NCI-H146 (cell line): ENCODE measurements at regions not wholly inside any gene's neighbourhood (a gene's known extent, or its start where the extent isn't known, plus 50 kb on each side); places are given as distances from the start of the nearest gene placed in this dataset.
"Not testable (repeated sequence)": the region's sequence is repeated elsewhere in the genome, so short reads cannot be mapped to it uniquely, and the experiment has no call there.

Experiments used
- DNase-seq: peaks from one replicate; lab custom pipeline; 2025; lab: John Stamatoyannopoulos, UW

GRCh38 chr2:57437077-57437476, 609.5 kb upstream of the VRK2 start:
- DNase-seq, result no peak

DNA sequence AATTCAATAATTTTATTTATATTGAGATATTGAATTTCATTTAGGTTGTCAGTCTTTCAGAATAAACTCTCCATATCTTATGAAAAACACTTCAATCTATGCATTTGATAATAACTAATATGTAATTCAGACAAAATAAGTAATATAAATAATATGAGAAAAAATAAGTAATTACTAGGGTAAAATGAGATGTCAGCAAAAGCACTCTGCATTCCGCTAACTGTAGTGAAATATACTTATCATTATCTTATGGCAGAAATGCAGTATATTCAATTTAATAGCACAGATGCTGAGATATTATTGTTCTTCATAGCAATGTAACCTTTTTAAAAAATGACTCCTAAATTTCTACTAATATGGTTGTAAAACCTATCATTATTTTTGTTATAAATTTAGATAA, 606.2 kb upstream of the VRK2 start:
- DNase-seq, result no peak

DNA sequence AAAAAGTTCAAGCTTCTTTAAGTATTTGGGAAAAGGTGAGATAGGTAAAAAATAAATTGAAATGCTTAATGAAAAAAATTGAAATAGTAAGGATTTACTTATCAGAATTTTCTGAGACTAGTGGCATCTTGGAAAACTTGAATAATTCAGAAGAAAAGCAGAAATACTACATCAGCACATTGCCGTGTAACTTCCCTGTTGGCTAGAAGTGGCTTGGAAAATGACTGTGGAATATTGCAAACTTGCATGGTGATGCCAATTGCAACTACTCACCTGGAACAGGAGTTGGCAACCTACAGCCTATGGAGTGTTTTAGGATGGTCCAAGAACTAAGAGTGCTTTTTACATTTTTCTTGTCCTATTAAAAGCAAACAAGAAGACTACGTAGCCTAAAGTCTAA, 603.5 kb upstream of the VRK2 start:
- DNase-seq, result no peak

DNA sequence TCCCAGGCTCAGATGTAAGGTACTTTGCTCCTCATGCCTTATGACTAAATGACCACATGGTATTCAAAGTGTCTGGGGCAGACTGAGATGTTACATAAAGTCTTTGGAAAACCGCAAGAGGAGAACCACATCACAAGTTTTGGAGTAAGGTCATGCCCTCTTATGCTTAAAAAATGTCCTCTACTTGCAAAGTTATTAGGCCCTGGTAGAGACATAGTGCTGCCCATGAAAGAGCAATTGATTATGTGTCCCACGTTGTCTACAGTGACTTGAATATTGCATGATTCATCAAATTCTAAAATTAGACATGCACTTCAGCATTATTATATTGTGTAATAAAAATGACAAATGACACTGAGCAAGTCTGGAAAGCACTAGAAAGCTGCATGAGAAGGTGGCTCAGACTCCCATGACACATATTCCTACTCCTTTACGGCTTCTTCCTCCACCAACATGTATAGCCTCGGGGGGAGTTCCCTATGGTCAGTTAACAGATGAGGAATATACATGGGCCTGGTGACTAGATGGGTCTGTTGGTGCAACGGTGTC, 602.6 kb upstream of the VRK2 start:
- no peak for DNase-seq

DNA sequence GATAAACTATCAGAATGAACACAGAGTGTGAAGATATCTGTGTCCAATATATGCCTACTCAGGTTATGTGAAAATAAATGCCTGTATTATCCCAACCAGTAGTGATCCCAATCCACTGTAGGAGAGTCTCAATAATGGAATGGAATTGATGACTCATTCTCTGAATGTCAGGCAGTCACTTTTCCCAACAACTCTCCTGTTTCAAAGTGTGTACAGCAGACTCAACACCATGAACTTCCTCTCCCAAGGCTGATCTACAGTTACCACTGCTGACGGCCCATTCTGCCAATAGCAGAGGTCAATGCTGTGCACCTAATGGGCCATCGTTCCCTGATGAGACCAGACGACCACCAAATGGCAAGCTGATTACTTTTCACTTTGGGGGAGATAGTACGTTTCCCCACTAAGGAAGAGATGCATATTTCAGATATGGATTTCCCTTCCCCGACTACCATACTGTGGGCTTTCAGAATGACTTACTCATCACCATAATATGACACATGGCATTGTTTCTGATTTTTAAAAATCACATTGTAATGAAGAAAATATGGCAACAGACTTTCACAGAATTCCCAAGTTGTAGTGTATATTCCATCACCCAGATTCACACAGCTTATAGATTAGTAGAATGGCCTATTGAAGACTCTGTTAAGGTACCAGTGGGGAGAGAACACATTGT, 601.7 kb upstream of the VRK2 start:
- no peak for DNase-seq

DNA sequence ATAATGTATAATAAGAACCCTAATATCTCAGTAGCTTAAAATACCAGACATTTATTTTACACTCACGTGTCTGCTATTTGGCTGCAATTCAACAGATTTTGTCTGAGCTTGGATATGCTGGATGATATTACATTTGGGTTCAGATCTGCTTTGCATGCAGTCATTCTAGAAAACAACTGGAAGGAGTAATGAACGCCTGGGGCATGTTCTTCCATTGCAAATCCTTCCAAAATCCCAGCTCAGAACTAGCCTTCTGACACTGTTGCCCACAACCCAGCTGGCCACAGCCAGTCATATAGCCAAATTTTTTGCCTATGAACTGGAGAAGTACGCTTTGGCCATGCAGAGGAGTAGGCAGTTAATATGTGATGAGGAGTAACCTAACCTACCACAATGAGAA, 597.8 kb upstream of the VRK2 start:
- DNase-seq, result no peak

DNA sequence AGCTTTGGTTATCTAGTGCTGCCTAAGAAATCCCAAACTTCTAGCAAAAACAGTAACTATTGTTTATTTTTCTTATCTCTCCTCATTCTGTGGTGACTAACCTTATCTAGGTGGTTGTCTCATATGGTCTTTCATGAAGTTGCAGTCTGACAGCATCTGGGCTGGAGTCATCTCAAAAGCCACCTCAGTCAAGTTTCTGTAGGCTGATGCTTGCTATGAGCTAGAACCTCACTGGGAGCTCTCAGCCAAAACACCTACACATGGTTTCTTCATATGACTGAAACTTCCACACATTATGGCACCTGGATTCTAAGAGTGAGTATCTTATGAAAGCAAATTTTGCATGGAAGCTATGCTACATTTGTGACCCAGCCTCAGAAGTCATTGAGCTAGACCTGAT, 596.4 kb upstream of the VRK2 start:
- DNase-seq, result no peak

- DNase-seq, result no peak
Observed at GRCh38 chr2:57452634-57453033, 594.0 kb upstream of the VRK2 start.

DNA sequence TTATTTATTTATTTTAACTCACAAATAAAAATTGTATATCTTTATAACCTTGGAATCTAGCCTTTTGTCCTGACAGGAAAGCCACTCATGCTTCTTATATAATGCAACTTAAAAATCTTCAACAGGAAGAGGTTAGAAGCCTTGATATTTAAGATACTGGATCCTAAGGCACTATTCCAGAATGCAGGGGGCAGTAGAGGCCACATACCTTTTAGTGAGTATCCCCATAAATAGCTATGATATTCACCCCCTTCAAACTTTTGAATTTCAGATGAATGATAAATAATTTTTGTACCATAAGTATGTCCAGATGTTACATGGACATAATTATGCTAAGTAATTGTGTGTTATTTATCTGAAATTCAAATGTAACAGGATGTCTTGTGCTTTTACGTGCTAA, 592.7 kb upstream of the VRK2 start:
- DNase-seq, result no peak

- no peak for DNase-seq
Observed at GRCh38 chr2:57460396-57461276, 586.0 kb upstream of the VRK2 start.

- no peak for DNase-seq
Observed at GRCh38 chr2:57461624-57462023, 585.0 kb upstream of the VRK2 start.

DNA sequence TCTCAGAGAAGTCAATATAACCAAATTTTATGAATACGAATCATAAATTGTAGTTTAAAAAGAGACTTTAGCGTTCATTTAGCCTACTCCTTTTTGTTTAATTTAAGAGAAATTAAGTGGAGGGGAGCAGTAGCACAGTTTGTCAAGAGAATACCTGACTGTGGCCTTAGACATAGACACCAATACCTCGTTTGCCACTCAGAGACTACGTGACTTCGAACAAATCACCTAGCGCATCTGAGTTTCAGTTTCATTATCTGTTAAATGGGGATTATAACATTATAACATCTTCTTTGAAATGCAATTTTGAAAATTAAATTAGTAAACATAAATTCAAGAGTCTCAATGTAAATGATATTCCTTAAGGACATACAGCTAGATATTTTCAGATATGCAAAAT, 581.5 kb upstream of the VRK2 start:
- DNase-seq, result no peak

DNA sequence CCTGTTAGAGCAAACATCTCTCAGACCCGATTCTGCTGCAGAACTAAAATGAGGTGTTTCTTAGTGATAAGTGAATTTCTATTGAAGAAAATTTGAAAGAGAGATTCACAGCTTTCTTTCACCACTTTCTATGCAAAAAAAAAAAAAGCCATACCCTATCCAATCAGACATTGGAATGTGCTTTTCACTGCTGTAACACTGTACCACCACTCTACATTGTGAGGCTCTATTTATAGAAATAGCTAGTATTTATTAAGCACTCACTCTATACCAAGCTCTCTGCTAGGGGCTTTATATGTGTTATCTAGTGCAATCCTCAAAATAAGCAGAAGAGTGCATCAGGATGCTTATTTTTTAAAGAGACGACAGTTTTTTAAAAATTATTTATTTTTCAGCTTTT, 580.6 kb upstream of the VRK2 start:
- no peak for DNase-seq

DNA sequence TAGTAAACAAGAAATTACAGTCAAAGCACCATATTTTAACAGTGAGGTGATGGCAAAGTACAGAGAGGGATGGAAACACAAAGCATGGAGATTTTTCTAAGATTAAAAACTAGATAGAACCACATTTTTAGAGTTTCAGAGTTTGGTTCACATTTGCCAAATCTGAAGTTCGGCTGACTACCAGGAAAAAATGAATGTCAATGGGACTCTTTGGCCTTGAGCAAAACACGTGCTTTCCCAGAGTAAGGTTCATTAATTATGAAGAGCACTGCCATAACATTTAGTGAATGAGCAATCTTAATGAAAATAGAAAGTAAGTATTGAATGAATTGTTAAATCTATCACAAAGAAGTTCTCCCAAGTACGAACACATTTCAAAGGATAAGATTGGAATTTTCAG, 571.2 kb upstream of the VRK2 start:
- DNase-seq, result no peak

DNA sequence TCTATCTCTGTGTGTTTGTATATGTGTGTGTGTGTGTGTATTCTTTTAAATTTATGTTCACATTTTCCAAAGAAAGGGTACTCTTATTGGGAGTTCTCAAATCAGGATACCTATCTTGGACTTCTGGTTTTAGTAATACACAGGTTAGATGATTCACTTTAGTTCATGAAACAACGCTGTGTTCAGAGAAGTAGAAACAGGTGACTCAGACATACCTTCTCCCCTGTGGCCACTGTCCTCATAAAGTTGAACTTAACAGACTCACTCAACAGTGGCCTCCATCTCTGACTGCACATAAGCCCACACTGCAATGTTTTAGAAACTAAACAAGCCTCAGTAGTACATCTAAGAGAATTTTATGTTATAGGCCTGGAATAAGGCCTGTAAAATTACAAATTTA, 566.6 kb upstream of the VRK2 start:
- DNase-seq, result no peak

- no peak for DNase-seq
Observed at GRCh38 chr2:57488061-57488460, 558.5 kb upstream of the VRK2 start.

DNA sequence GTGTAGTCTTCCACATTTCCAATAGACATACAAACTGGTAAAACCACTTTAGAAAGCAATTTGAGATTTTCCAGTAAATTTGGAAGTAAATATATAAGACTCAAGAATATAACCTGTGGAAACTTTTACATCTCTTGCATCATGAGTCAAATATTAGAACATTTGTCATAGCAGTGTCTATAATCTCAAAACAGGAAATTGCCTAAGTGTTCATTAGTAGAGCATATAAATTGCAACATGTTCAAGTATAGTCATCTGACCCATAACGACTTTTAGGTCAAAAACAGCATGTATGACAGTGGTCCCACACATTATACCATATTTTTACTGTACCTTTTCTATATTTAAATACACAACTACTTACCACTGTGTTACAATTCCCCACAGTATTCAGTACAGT, 555.9 kb upstream of the VRK2 start:
- DNase-seq, result no peak

DNA sequence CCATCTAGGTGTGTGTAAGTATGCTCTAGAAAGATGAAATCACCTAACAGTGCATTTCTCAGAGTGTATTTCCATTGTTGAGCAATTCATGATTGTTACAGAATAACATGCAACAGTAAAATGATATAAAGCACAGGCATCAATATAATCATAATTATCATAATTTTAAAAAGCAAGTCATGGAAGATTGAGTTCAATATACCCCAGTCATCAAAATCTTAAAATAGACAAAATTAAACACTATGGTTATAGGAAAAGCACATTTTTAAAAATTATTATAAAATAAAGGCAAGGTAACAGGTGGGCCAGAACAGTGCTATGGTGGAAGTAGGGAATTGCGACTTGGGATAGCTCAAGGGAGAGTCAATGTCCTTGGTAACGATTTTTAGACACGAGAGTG, 555.4 kb upstream of the VRK2 start:
- no peak for DNase-seq

- DNase-seq, result not testable (repeated sequence)
Observed at GRCh38 chr2:57493966-57494365, 552.6 kb upstream of the VRK2 start.

DNA sequence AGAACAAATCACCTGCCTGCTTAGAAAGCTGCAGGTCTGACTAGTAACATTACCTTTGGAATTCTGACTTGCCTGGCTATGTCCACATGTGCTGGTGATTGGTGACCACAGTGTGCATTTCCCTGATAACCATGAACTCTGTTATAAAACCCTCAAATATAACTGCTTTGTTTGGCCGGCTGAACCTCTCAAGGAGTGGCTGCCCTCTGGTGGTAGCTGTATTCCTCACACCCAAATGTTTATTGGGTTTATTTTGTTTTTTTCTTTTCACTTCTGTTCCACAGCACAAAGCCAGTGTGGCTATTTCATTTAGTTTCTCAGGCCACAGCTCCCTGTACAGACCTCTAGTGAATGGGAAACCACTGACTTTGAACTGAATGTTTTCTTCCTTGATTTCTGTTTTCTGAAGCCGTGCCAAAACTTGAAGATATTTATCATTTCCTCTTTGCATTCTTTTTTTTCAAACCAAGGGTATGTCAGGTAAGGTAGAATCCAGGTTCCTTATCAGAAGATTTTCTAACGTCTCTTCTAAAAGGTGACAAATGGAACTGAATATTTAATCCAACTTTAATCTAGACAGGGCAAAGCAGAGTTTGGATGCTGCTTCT, 549.0 kb upstream of the VRK2 start:
- DNase-seq, result peak; percentile 42

GRCh38 chr2:57504787-57505186, 541.8 kb upstream of the VRK2 start:
- DNase-seq, result no peak

GRCh38 chr2:57509189-57509588, 537.4 kb upstream of the VRK2 start:
- no peak for DNase-seq

DNA sequence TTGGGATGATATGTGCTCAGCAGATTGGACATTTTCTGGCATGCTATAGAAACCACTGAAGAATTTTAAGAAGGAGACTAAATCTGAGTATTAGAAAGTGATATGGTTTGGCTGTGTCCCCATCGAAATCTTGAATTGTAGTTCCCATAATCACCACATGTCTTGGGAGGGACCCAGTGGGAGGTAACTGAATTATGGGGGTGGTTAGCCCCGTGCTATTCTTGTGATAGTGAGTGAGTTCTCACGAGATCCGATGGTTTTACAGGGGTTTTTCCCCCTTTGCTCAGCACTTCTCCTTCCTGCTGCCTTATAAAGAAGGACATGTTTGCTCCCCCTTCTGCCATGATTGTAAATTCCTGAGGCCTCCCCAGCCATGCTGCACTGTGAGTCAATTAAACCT, 535.9 kb upstream of the VRK2 start:
- DNase-seq, result no peak
